HepG2 (cell line): ENCODE measurements at regions not wholly inside any gene's neighbourhood (a gene's known extent, or its start where the extent isn't known, plus 50 kb on each side); places are given as distances from the start of the nearest gene placed in this dataset.

Experiments used
- ATAC-seq: fragments of 200-7000 bp; cut with Tn5 transposase; 3 replicates; pipeline ENCODE4 v1.9.1; 2020; ENCODE audit warnings: mild to moderate bottlenecking, moderate library complexity
- BruUV-seq: library from RNA; stranded (reverse); fragments of 400-500 nt; replicated peaks from 2 replicates; lab custom pipeline; 2021; lab: Mats Ljungman, UMichigan
- CTCF ChIA-PET: fragments of 300-600 bp; formaldehyde crosslinking; extraction: SDS; loops from one replicate; lab custom pipeline; 2021; ENCODE audit warnings: low total read pairs, inconsistent platforms, low intra/inter-chr PET ratio; lab: Yijun Ruan, JAX
- POLR2A ChIA-PET: fragments of 350-600 bp; sonication (Branson Sonifier 250); formaldehyde crosslinking; loops from one replicate; lab custom pipeline; 2020; ENCODE audit warnings: antibody characterized with exemption, inconsistent platforms; lab: Yijun Ruan, JAX
- DNase-seq: peaks from one replicate; pipeline ENCODE4 v3.0.0-alpha.2; 2015; ENCODE audit warnings: low spot score
- FAIRE-seq: peaks from 3 replicates; lab custom pipeline; 2011; peaks lifted over from hg19 to GRCh38; lab: Jason Lieb, UNC
- H2AFZ ChIP-seq: one replicate; pipeline ENCODE4 v1.6.1; 2011; ENCODE audit warnings: low read length, inconsistent platforms
- H3K27ac ChIP-seq: fragments of 300-600 bp; 3 replicates; pipeline ENCODE4 v1.8.0; 2011; ENCODE audit warnings: mixed run types, mild to moderate bottlenecking, mixed read lengths, low read length, inconsistent platforms; ENCODE audit not compliant: insufficient read depth; ENCODE audit errors: extremely low read length
- H3K27me3 ChIP-seq, 2 experiments: fragments of 200-600 bp in 1 of 2; 2 replicates in 1 of 2; 3 replicates in 1 of 2; pipeline versions ENCODE4 v1.6.0 to v1.8.0; 2011; ENCODE audit warnings: low read length in 2 of 2, mild to moderate bottlenecking in 2 of 2, moderate library complexity in 2 of 2, inconsistent platforms in 1 of 2; ENCODE audit not compliant: insufficient read depth in 2 of 2, control insufficient read depth in 1 of 2
- H3K36me3 ChIP-seq, 2 experiments: fragments of 200-600 bp in 1 of 2; replicated peaks in 1 of 2; 2 replicates in 1 of 2; 3 replicates in 1 of 2; pipeline versions ENCODE4 v1.5.1 to v1.8.0; 2011; ENCODE audit warnings: low read length in 2 of 2, inconsistent platforms in 1 of 2; ENCODE audit not compliant: insufficient read depth in 2 of 2, control insufficient read depth in 1 of 2
- H3K4me1 ChIP-seq: 2 replicates; pipeline ENCODE4 v1.5.1; 2012; ENCODE audit warnings: low read length, inconsistent platforms; ENCODE audit not compliant: insufficient read depth
- H3K4me2 ChIP-seq: 2 replicates; pipeline ENCODE4 v1.6.0; 2011; ENCODE audit warnings: low read depth, low read length, inconsistent platforms
- H3K4me3 ChIP-seq, 3 experiments: fragments of 200-600 bp in 1 of 3; sonication (generic), shearing (Covaris generic) in 1 of 3; replicated peaks in 1 of 3; 2 replicates each; pipeline ENCODE4 v1.5.1; 2011 to 2016; ENCODE audit warnings: low read length in 3 of 3, inconsistent platforms in 2 of 3, low read depth in 2 of 3, mild to moderate bottlenecking in 2 of 3, control low read depth in 1 of 3, mixed read lengths in 1 of 3; ENCODE audit not compliant: insufficient read depth in 1 of 3
- H3K79me2 ChIP-seq: one replicate; pipeline ENCODE4 v1.6.1; 2011; ENCODE audit warnings: low read length, inconsistent platforms; ENCODE audit not compliant: insufficient read depth
- H3K9ac ChIP-seq: 2 replicates; pipeline ENCODE4 v1.6.0; 2011; ENCODE audit warnings: mild to moderate bottlenecking, low read depth, low read length, inconsistent platforms; ENCODE audit not compliant: insufficient read depth
- H3K9me3 ChIP-seq: 2 replicates; pipeline ENCODE4 v1.5.1; 2012; ENCODE audit warnings: mild to moderate bottlenecking, low read length
- H4K20me1 ChIP-seq: 2 replicates; pipeline ENCODE4 v1.6.0; 2011; ENCODE audit warnings: inconsistent platforms, mild to moderate bottlenecking, low read length, moderate library complexity; ENCODE audit not compliant: insufficient read depth
- EZH2 ChIP-seq: conservative IDR thresholded peaks from 2 replicates; pipeline ENCODE4 v1.6.1; 2012; ENCODE audit warnings: mild to moderate bottlenecking, low read depth, low read length, moderate library complexity
- JDP2 ChIP-seq: sonication (generic); formaldehyde crosslinking; IDR thresholded peaks from 2 replicates; pipeline ENCODE4 v1.8.1; 2022; ENCODE audit warnings: missing genetic modification reagents, borderline replicate concordance
- KLF11 ChIP-seq: IDR thresholded peaks from 2 replicates; pipeline ENCODE4 v1.6.1; 2016; ENCODE audit warnings: missing compliant biosample characterization
- NFE2 ChIP-seq: sonication (generic); formaldehyde crosslinking; IDR thresholded peaks from 2 replicates; pipeline ENCODE4 v1.4.0; 2020; ENCODE audit warnings: missing genetic modification reagents
- NR3C1 ChIP-seq: sonication (generic); formaldehyde crosslinking; IDR thresholded peaks from 2 replicates; pipeline ENCODE4 v1.4.0; 2020; ENCODE audit warnings: missing genetic modification reagents
- SOX5 ChIP-seq: IDR thresholded peaks from 2 replicates; pipeline ENCODE4 v1.6.1; 2016; ENCODE audit warnings: borderline replicate concordance
- SRF ChIP-seq: IDR thresholded peaks from 2 replicates; pipeline ENCODE4 v1.6.1; 2011; ENCODE audit warnings: mild to moderate bottlenecking, low read depth, low read length, moderate library complexity
- TCF12 ChIP-seq, 2 experiments: fragments of 450-650 bp in 1 of 2; sonication (generic) in 1 of 2; formaldehyde crosslinking in 1 of 2; IDR thresholded peaks; 2 replicates each; pipeline versions ENCODE4 v1.6.1 to v1.8.0; 2017 to 2022; ENCODE audit warnings: antibody characterized with exemption in 1 of 2, mild to moderate bottlenecking in 1 of 2, missing genetic modification reagents in 1 of 2, moderate library complexity in 1 of 2
- ZNF343 ChIP-seq: sonication (generic); formaldehyde crosslinking; IDR thresholded peaks from 2 replicates; pipeline ENCODE4 v1.4.0; 2020; ENCODE audit warnings: mild to moderate bottlenecking, missing genetic modification reagents
- ZNF816 ChIP-seq: sonication (generic); formaldehyde crosslinking; IDR thresholded peaks from 2 replicates; pipeline ENCODE4 v1.8.0; 2022; ENCODE audit warnings: missing genetic modification reagents, mild to moderate bottlenecking, borderline replicate concordance
- WGBS: methylation state at CpG from one replicate; pipeline ENCODE4 v1.1.6; 2017; ENCODE audit warnings: low lambda C conversion rate; 5-methylcytosine and 5-hydroxymethylcytosine counted together
- in situ Hi-C: cut with HindIII; loops from 2 replicates; pipeline ENCODE4 v1.10.0; 2017; ENCODE audit warnings: low pct_unique_long_range_greater_than_20kb; ENCODE audit not compliant: extremely low pct_ligation_motif_present
- intact Hi-C: fragments of 100-400 bp; cut with micrococcal nuclease; formaldehyde crosslinking; loops from one replicate; pipeline ENCODE4 v1.10.0; 2022; ENCODE audit not compliant: unreplicated experiment
- TF ChIP-seq, protein P1 (sequence below): sonication (generic); formaldehyde crosslinking; IDR thresholded peaks from 2 replicates; pipeline ENCODE4 v1.4.0; 2020; ENCODE audit warnings: missing genetic modification reagents
- TF ChIP-seq, protein P2 (sequence below): sonication (generic); formaldehyde crosslinking; IDR thresholded peaks from 2 replicates; pipeline ENCODE4 v1.5.1; 2020; ENCODE audit warnings: missing genetic modification reagents, mild to moderate bottlenecking, borderline replicate concordance
- TF ChIP-seq, protein P3 (sequence below): sonication (generic); formaldehyde crosslinking; IDR thresholded peaks from 2 replicates; pipeline ENCODE4 v1.4.0; 2020; ENCODE audit warnings: missing genetic modification reagents
- TF ChIP-seq, protein P4 (sequence below): sonication (generic); formaldehyde crosslinking; IDR thresholded peaks from 2 replicates; pipeline ENCODE4 v1.4.0; 2020; ENCODE audit warnings: missing genetic modification reagents

- TF ChIP-seq, protein P1, sequence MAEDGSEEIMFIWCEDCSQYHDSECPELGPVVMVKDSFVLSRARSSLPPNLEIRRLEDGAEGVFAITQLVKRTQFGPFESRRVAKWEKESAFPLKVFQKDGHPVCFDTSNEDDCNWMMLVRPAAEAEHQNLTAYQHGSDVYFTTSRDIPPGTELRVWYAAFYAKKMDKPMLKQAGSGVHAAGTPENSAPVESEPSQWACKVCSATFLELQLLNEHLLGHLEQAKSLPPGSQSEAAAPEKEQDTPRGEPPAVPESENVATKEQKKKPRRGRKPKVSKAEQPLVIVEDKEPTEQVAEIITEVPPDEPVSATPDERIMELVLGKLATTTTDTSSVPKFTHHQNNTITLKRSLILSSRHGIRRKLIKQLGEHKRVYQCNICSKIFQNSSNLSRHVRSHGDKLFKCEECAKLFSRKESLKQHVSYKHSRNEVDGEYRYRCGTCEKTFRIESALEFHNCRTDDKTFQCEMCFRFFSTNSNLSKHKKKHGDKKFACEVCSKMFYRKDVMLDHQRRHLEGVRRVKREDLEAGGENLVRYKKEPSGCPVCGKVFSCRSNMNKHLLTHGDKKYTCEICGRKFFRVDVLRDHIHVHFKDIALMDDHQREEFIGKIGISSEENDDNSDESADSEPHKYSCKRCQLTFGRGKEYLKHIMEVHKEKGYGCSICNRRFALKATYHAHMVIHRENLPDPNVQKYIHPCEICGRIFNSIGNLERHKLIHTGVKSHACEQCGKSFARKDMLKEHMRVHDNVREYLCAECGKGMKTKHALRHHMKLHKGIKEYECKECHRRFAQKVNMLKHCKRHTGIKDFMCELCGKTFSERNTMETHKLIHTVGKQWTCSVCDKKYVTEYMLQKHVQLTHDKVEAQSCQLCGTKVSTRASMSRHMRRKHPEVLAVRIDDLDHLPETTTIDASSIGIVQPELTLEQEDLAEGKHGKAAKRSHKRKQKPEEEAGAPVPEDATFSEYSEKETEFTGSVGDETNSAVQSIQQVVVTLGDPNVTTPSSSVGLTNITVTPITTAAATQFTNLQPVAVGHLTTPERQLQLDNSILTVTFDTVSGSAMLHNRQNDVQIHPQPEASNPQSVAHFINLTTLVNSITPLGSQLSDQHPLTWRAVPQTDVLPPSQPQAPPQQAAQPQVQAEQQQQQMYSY (CRISPR knock-in tag), result no peak
- TF ChIP-seq NR3C1, result no peak
- TF ChIP-seq KLF11 (CRISPR knock-in tag), result no peak
- TF ChIP-seq, protein P2, sequence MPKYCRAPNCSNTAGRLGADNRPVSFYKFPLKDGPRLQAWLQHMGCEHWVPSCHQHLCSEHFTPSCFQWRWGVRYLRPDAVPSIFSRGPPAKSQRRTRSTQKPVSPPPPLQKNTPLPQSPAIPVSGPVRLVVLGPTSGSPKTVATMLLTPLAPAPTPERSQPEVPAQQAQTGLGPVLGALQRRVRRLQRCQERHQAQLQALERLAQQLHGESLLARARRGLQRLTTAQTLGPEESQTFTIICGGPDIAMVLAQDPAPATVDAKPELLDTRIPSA, result no peak
Measured at GRCh38 chr18:22604986-22605421, 187.3 kb upstream of the CTAGE1 start (continued).

DNA sequence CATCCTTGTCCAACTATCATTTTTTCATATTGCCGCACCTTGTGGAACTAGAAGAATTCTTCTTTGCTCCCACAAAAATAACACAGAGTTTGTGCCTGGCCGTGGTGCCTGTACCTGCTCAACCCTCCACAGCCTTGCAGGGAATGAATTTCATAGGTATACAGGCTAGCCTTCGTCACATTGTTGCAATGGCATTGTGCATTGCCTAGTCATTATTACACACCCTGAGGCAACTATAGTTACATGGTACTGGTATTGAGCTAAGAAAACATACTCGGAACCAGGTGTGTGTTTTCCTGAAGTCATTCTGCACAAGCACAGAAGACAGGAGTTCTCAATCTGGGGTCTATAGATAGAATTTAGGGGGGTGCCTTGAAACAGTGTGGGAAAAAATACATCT lies 188.0 kb upstream of the CTAGE1 start:
- ATAC-seq (no peak), FAIRE-seq (no peak), DNase-seq (no peak)
- WGBS, result 48% methylated on average over 4 of the region's 4 CpGs
- no peaks in the 10 kb centered on the region for H3K9me3 ChIP-seq
- no peaks in the 10 kb centered on the region for H3K79me2 ChIP-seq
- no TSS peak for BruUV-seq
- no peak overlapping the region for H3K27ac ChIP-seq
- H3K4me2 ChIP-seq, result no peak overlapping the region
- H2AFZ ChIP-seq, result no peak overlapping the region
- no peaks in the 10 kb centered on the region for H4K20me1 ChIP-seq
- in situ Hi-C loops (no loop called here), intact Hi-C loops (no loop called here)
- no peaks in the 10 kb centered on the region for H3K36me3 ChIP-seq
- H3K9ac ChIP-seq, result no peak overlapping the region
- no peaks in the 10 kb centered on the region for H3K27me3 ChIP-seq
- H3K4me1 ChIP-seq, result peaks cover 12% of the 10 kb centered on the region
- CTCF ChIA-PET, result no interaction called here
- POLR2A ChIA-PET, result no interaction called here
- H3K4me3 ChIP-seq, result no peak overlapping the region
- TF ChIP-seq ZNF816 (CRISPR knock-in tag), result no peak
- TF ChIP-seq NFE2 (CRISPR knock-in tag), result no peak
- TF ChIP-seq SRF, result no peak
- TF ChIP-seq ZNF343, result no peak
- TF ChIP-seq, protein P3, sequence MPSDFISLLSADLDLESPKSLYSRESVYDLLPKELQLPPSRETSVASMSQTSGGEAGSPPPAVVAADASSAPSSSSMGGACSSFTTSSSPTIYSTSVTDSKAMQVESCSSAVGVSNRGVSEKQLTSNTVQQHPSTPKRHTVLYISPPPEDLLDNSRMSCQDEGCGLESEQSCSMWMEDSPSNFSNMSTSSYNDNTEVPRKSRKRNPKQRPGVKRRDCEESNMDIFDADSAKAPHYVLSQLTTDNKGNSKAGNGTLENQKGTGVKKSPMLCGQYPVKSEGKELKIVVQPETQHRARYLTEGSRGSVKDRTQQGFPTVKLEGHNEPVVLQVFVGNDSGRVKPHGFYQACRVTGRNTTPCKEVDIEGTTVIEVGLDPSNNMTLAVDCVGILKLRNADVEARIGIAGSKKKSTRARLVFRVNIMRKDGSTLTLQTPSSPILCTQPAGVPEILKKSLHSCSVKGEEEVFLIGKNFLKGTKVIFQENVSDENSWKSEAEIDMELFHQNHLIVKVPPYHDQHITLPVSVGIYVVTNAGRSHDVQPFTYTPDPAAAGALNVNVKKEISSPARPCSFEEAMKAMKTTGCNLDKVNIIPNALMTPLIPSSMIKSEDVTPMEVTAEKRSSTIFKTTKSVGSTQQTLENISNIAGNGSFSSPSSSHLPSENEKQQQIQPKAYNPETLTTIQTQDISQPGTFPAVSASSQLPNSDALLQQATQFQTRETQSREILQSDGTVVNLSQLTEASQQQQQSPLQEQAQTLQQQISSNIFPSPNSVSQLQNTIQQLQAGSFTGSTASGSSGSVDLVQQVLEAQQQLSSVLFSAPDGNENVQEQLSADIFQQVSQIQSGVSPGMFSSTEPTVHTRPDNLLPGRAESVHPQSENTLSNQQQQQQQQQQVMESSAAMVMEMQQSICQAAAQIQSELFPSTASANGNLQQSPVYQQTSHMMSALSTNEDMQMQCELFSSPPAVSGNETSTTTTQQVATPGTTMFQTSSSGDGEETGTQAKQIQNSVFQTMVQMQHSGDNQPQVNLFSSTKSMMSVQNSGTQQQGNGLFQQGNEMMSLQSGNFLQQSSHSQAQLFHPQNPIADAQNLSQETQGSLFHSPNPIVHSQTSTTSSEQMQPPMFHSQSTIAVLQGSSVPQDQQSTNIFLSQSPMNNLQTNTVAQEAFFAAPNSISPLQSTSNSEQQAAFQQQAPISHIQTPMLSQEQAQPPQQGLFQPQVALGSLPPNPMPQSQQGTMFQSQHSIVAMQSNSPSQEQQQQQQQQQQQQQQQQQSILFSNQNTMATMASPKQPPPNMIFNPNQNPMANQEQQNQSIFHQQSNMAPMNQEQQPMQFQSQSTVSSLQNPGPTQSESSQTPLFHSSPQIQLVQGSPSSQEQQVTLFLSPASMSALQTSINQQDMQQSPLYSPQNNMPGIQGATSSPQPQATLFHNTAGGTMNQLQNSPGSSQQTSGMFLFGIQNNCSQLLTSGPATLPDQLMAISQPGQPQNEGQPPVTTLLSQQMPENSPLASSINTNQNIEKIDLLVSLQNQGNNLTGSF (CRISPR knock-in tag), result no peak
- no peak for TF ChIP-seq SOX5
- no peak for TF ChIP-seq TCF12 (IDR thresholded peaks at IDR 0.05)
- no peak for TF ChIP-seq TCF12 (CRISPR knock-in tag; IDR thresholded peaks at IDR 0.05)
- TF ChIP-seq JDP2 (CRISPR knock-in tag), result no peak
- TF ChIP-seq EZH2, result no peak
- TF ChIP-seq, protein P4, sequence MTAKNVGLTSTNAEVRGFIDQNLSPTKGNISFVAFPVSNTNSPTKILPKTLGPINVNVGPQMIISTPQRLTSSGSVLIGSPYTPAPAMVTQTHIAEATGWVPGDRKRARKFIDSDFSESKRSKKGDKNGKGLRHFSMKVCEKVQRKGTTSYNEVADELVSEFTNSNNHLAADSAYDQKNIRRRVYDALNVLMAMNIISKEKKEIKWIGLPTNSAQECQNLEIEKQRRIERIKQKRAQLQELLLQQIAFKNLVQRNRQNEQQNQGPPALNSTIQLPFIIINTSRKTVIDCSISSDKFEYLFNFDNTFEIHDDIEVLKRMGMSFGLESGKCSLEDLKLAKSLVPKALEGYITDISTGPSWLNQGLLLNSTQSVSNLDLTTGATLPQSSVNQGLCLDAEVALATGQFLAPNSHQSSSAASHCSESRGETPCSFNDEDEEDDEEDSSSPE (CRISPR knock-in tag), result no peak
